ENCODE measurements at regions not wholly inside any gene's neighbourhood (a gene's known extent, or its start where the extent isn't known, plus 50 kb on each side); places are given as distances from the start of the nearest gene placed in this dataset.

- DNase-seq (ENCODE audit: low read depth) = peak; percentile 78
Observed at GRCh38 chr4:54152846-54153600, 53.1 kb downstream of the GSX2 start.

- DNase-seq (ENCODE audit: low read depth) = no peak
Observed at GRCh38 chr4:54155936-54156335, 56.0 kb downstream of the GSX2 start.

GRCh38 chr4:54157606-54158005, 57.6 kb downstream of the GSX2 start:
- no peak for DNase-seq (ENCODE audit: low read depth)

- DNase-seq (ENCODE audit: low read depth) = no peak
Observed at GRCh38 chr4:54159543-54159942, 59.6 kb downstream of the GSX2 start.

- no peak for DNase-seq (ENCODE audit: low read depth)
Observed at GRCh38 chr4:54165011-54165410, 64.1 kb upstream of the PDGFRA start.

- peak; percentile 97 for DNase-seq (ENCODE audit: low read depth)
Observed at GRCh38 chr4:54165438-54165837, 63.7 kb upstream of the PDGFRA start.

- DNase-seq (ENCODE audit: low read depth) = no peak
Observed at GRCh38 chr4:54167508-54167907, 61.6 kb upstream of the PDGFRA start.

GRCh38 chr4:54169176-54169575, 59.9 kb upstream of the PDGFRA start:
- peak; percentile 87 for DNase-seq (ENCODE audit: low read depth)

- no peak for DNase-seq (ENCODE audit: low read depth)
Observed at GRCh38 chr4:54172156-54172555, 56.9 kb upstream of the PDGFRA start.

- peak; percentile 29 for DNase-seq (ENCODE audit: low read depth)
Observed at GRCh38 chr4:54173281-54173912, 55.7 kb upstream of the PDGFRA start.

- no peak for DNase-seq (ENCODE audit: low read depth)
Observed at GRCh38 chr4:54176202-54176601, 52.9 kb upstream of the PDGFRA start.
